ENCODE measurements at regions not wholly inside any gene's neighbourhood (a gene's known extent, or its start where the extent isn't known, plus 50 kb on each side); places are given as distances from the start of the nearest gene placed in this dataset.

DNA sequence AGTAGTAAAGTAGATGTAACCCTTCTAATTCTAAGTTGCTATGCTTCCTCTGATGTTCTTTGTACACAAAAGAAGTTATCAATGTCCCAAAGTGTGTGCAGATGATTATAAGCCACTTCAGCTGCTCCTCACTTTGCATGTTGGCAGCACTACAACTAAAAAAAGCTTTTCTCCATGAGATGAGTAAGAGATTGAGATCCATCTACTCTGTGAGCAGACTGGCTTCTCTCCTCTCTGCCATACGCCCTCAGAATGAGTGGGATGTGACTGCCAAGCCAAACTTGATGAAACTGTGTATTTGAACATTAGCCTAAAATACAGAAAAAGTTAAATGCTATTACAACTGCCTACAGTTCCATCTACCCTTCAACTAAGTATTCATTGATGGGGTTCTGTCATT lies 102.9 kb upstream of the ETV1 start:
- H3K4me2 ChIP-seq (ENCODE audit: unreplicated experiment), result no peak overlapping the region
- no peaks in the 10 kb centered on the region for H3K27me3 ChIP-seq (replicated peaks; ENCODE audit: insufficient read depth)
- WGBS, 2 experiments (ENCODE audit: low coverage in 1 of 2, low lambda C conversion rate in 2 of 2, missing lambda C conversion rate in 2 of 2), result 13 to 24% methylated on average over 1 of the region's 1 CpG
- no peak for TF ChIP-seq EZH2 (IDR thresholded peaks at IDR 0.05; ENCODE audit: insufficient read depth, poor library complexity, severe bottlenecking)
- TF ChIP-seq EZH2phosphoT487 (IDR thresholded peaks at IDR 0.05; ENCODE audit: insufficient read depth, low read depth), result no peak
- no peaks in the 10 kb centered on the region for H3K36me3 ChIP-seq (ENCODE audit: low read depth)
- no peak overlapping the region for H3K27ac ChIP-seq
- H3K4me1 ChIP-seq (ENCODE audit: insufficient read depth), result no peaks in the 10 kb centered on the region
- no peaks in the 10 kb centered on the region for H3K9me2 ChIP-seq (ENCODE audit: insufficient read depth)
- DNase-seq, result peak; percentile 3
- no peaks in the 10 kb centered on the region for H3K9me3 ChIP-seq (ENCODE audit: low read depth)
- H4K20me1 ChIP-seq (ENCODE audit: insufficient read depth), result no peaks in the 10 kb centered on the region
- no peaks in the 10 kb centered on the region for H3F3A ChIP-seq (ENCODE audit: insufficient read depth)
- in situ Hi-C loops (cut with MboI), result no loop called here
- no peak overlapping the region for H3K9ac ChIP-seq
- no peak overlapping the region for H2AFZ ChIP-seq
- H3K4me3 ChIP-seq, result no peak overlapping the region
- no peaks in the 10 kb centered on the region for H3K79me2 ChIP-seq (ENCODE audit: insufficient read depth)

DNA sequence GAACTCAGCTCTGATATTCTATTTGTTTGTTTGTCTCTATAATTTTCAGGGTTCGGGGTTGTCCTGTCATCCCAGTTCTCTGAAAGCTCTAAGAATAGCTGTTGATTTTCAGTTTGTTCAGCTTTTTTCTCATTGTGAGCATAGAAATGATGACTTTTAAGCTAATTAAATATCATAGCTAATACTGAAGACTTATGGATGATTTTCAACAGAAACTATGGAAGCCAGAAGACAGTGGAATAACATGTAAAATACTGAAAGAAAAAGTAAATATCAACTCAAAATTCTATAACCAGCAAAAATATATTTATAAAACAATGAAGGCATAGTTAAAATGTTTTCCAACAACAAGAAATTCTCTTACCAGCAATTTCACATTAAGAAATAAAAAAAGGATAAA lies 96.4 kb upstream of the ETV1 start:
- DNase-seq, result peak; percentile 14

DNA sequence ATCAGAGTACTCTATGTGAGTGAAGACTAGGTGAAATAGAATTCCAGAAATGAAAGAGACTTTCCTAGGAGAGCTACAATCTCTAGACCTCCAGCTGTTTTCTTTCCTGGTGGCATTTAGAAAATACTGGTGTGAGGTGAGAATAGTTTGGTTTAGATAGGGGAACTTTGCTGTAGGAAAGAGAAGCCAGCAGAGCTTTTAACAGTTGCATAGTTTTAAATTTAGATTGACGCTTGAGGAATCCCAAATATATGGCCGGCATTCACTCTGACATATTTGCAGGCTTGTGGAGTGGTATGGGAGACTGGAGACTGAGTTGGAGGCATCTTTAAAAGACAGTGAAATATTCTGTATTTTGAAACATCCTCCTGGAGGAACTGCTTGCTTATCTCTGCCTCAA lies 94.3 kb upstream of the ETV1 start:
- Histone ChIP-seq H3F3A (ENCODE audit: insufficient read depth) (no peaks in the 10 kb centered on the region), H3K4me3 (no peak overlapping the region), H2AFZ (no peak overlapping the region), H3K79me2 (ENCODE audit: insufficient read depth) (no peaks in the 10 kb centered on the region), H3K36me3 (ENCODE audit: low read depth) (no peaks in the 10 kb centered on the region), H3K9me3 (ENCODE audit: low read depth) (no peaks in the 10 kb centered on the region), H3K27me3 (replicated peaks; ENCODE audit: insufficient read depth) (no peaks in the 10 kb centered on the region), H3K9ac (no peak overlapping the region), H3K9me2 (ENCODE audit: insufficient read depth) (no peaks in the 10 kb centered on the region), H3K4me1 (ENCODE audit: insufficient read depth) (no peaks in the 10 kb centered on the region), H3K4me2 (ENCODE audit: unreplicated experiment) (no peak overlapping the region), H4K20me1 (ENCODE audit: insufficient read depth) (no peaks in the 10 kb centered on the region), H3K27ac (no peak overlapping the region)
- DNase-seq, result no peak
- TF ChIP-seq EZH2 (IDR thresholded peaks at IDR 0.05; ENCODE audit: insufficient read depth, poor library complexity, severe bottlenecking), result no peak
- no peak for TF ChIP-seq EZH2phosphoT487 (IDR thresholded peaks at IDR 0.05; ENCODE audit: insufficient read depth, low read depth)
- in situ Hi-C loops (cut with MboI), result no loop called here
- WGBS, 2 experiments (ENCODE audit: low coverage in 1 of 2, low lambda C conversion rate in 2 of 2, missing lambda C conversion rate in 2 of 2), result 55 to 66% methylated on average over 2 of the region's 2 CpGs

More for the DNA sequence above, 96.4 kb upstream of the ETV1 start:
- Histone ChIP-seq H3K4me3 (no peak overlapping the region), H3K27ac (no peak overlapping the region), H3K27me3 (replicated peaks; ENCODE audit: insufficient read depth) (no peaks in the 10 kb centered on the region), H3K9me3 (ENCODE audit: low read depth) (no peaks in the 10 kb centered on the region), H3F3A (ENCODE audit: insufficient read depth) (no peaks in the 10 kb centered on the region), H3K36me3 (ENCODE audit: low read depth) (no peaks in the 10 kb centered on the region), H3K9me2 (ENCODE audit: insufficient read depth) (no peaks in the 10 kb centered on the region), H4K20me1 (ENCODE audit: insufficient read depth) (no peaks in the 10 kb centered on the region), H3K9ac (no peak overlapping the region), H2AFZ (no peak overlapping the region), H3K4me2 (ENCODE audit: unreplicated experiment) (no peak overlapping the region), H3K79me2 (ENCODE audit: insufficient read depth) (no peaks in the 10 kb centered on the region), H3K4me1 (ENCODE audit: insufficient read depth) (no peaks in the 10 kb centered on the region)
- in situ Hi-C loops (cut with MboI), result no loop called here
- WGBS, 2 experiments (ENCODE audit: low coverage in 1 of 2, low lambda C conversion rate in 2 of 2, missing lambda C conversion rate in 2 of 2), result 11 to 22% methylated on average over 1 of the region's 1 CpG
- TF ChIP-seq EZH2 (IDR thresholded peaks at IDR 0.05; ENCODE audit: insufficient read depth, poor library complexity, severe bottlenecking) (no peak), EZH2phosphoT487 (IDR thresholded peaks at IDR 0.05; ENCODE audit: insufficient read depth, low read depth) (no peak)

DNA sequence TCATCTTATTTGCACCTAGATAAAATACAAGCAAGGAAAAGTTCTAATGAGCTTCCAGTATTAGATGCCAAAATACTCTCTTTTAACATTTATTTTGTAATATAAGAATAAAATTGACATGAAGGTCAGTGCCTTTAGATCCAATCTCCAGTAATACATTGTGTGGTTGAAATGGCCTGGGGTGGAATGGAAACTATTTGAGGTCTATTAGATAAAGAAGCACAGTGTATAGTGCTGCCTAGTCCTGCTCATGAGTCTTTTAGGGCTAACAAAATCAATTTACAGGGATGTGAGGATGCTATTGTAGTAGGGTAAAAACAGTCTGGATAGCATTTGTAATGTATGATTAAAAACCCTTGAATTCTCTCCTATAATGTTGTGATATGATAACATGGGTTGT lies 84.5 kb upstream of the ETV1 start:
- Histone ChIP-seq H3K9me3 (ENCODE audit: low read depth) (no peaks in the 10 kb centered on the region), H3K27me3 (replicated peaks; ENCODE audit: insufficient read depth) (no peaks in the 10 kb centered on the region), H4K20me1 (ENCODE audit: insufficient read depth) (no peaks in the 10 kb centered on the region), H2AFZ (no peak overlapping the region), H3K79me2 (ENCODE audit: insufficient read depth) (no peaks in the 10 kb centered on the region), H3K36me3 (ENCODE audit: low read depth) (no peaks in the 10 kb centered on the region), H3K9me2 (ENCODE audit: insufficient read depth) (no peaks in the 10 kb centered on the region), H3K9ac (no peak overlapping the region), H3K4me1 (ENCODE audit: insufficient read depth) (no peaks in the 10 kb centered on the region), H3K4me3 (no peak overlapping the region), H3K4me2 (ENCODE audit: unreplicated experiment) (no peak overlapping the region), H3F3A (ENCODE audit: insufficient read depth) (no peaks in the 10 kb centered on the region), H3K27ac (no peak overlapping the region)
- no peak for DNase-seq
- in situ Hi-C loops (cut with MboI), result no loop called here
- TF ChIP-seq EZH2 (IDR thresholded peaks at IDR 0.05; ENCODE audit: insufficient read depth, poor library complexity, severe bottlenecking) (no peak), EZH2phosphoT487 (IDR thresholded peaks at IDR 0.05; ENCODE audit: insufficient read depth, low read depth) (no peak)

DNA sequence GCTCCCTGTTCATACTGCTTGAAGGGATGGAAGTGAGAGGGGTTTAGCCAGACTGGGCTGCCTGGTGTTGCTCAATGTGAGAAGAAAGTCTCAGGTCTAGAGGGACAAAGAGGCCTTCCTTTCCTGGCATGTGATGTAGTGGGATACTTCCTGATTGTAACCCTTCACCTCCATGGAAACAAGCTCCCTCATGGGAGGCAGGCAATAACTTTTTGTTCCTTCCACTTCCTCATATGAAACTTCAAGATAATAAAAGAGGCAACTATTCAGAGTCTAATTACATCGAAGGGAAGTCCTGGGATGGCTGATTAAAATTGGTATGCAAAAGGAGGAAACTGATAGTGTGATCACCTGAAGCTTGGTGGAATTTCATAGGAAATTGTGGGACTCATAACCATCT lies 84.1 kb upstream of the ETV1 start:
- Histone ChIP-seq H2AFZ (no peak overlapping the region), H3K79me2 (ENCODE audit: insufficient read depth) (no peaks in the 10 kb centered on the region), H3K4me2 (ENCODE audit: unreplicated experiment) (no peak overlapping the region), H3K27ac (no peak overlapping the region), H3K4me3 (no peak overlapping the region), H3K27me3 (replicated peaks; ENCODE audit: insufficient read depth) (no peaks in the 10 kb centered on the region), H3K9me3 (ENCODE audit: low read depth) (no peaks in the 10 kb centered on the region), H3K36me3 (ENCODE audit: low read depth) (no peaks in the 10 kb centered on the region), H3K4me1 (ENCODE audit: insufficient read depth) (no peaks in the 10 kb centered on the region), H3K9ac (no peak overlapping the region), H3K9me2 (ENCODE audit: insufficient read depth) (no peaks in the 10 kb centered on the region), H4K20me1 (ENCODE audit: insufficient read depth) (no peaks in the 10 kb centered on the region), H3F3A (ENCODE audit: insufficient read depth) (no peaks in the 10 kb centered on the region)
- in situ Hi-C loops (cut with MboI), result no loop called here
- no peak for DNase-seq
- WGBS, 2 experiments (ENCODE audit: low coverage in 1 of 2, low lambda C conversion rate in 2 of 2, missing lambda C conversion rate in 2 of 2), result 70 to 86% methylated on average over 1 of the region's 1 CpG
- TF ChIP-seq EZH2 (IDR thresholded peaks at IDR 0.05; ENCODE audit: insufficient read depth, poor library complexity, severe bottlenecking), result no peak
- TF ChIP-seq EZH2phosphoT487 (IDR thresholded peaks at IDR 0.05; ENCODE audit: insufficient read depth, low read depth), result no peak

All from GM23248 (cell line).